ENCODE measurements at regions not wholly inside any gene's neighbourhood (a gene's known extent, or its start where the extent isn't known, plus 50 kb on each side); places are given as distances from the start of the nearest gene placed in this dataset.
"Not testable (repeated sequence)": the region's sequence is repeated elsewhere in the genome, so short reads cannot be mapped to it uniquely, and the experiment has no call there.

DNA sequence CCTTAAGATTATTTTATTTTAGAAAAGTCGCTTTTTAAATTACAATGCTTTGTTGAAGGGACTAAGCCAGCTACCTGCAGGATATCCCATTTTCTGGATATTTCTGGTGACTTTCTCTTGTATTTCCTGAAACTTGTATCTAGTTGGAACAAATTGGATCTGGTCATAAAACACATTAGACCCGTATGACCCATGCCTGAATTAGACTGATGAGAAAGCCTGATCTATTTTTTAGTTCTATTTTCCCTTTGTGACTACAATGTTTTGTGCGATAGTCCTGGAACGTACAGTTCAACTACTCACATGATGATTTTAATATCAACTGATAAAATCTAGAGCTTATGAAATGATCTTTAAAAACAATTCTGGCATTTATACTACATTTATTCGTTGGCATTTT lies 151.8 kb downstream of the RHOU start:
- H3K4me3 ChIP-seq (replicated peaks in 1 of 3): no peak overlapping the region
- TF ChIP-seq, protein P1, sequence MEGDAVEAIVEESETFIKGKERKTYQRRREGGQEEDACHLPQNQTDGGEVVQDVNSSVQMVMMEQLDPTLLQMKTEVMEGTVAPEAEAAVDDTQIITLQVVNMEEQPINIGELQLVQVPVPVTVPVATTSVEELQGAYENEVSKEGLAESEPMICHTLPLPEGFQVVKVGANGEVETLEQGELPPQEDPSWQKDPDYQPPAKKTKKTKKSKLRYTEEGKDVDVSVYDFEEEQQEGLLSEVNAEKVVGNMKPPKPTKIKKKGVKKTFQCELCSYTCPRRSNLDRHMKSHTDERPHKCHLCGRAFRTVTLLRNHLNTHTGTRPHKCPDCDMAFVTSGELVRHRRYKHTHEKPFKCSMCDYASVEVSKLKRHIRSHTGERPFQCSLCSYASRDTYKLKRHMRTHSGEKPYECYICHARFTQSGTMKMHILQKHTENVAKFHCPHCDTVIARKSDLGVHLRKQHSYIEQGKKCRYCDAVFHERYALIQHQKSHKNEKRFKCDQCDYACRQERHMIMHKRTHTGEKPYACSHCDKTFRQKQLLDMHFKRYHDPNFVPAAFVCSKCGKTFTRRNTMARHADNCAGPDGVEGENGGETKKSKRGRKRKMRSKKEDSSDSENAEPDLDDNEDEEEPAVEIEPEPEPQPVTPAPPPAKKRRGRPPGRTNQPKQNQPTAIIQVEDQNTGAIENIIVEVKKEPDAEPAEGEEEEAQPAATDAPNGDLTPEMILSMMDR (IDR thresholded peaks at IDR 0.05): no peak
- no peak for TF ChIP-seq POLR2A (IDR thresholded peaks at IDR 0.05)
- intact Hi-C loops (cut with DNase I): no loop called here
- H3K9me3 ChIP-seq: no peaks in the 10 kb centered on the region
- no peak for DNase-seq
- H3K36me3 ChIP-seq: no peaks in the 10 kb centered on the region
- H3K4me1 ChIP-seq: no peaks in the 10 kb centered on the region
- no peaks in the 10 kb centered on the region for H3K27me3 ChIP-seq
- WGBS, 2 donors: 78 to 80% methylated on average over 5 of the region's 5 CpGs
- no peak overlapping the region for H3K27ac ChIP-seq

DNA sequence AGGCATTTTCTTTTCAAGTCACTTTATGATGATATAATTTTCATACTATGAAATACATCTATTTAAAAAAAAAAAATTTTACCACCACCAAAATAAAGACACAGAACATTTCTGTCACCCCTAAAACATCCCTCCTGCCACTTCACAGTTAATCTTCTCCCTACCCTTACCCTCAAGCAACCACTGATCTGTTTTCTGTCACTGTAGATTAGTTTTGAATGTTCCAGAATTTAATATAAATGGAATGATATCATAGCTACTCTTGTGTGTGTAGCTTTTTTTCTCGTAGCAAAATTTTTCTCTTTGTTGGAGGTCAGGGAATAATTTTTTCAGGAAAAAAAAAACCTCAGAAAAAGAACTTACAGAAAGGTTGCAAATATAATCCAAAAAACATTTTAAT lies 152.7 kb downstream of the RHOU start:
- Histone ChIP-seq H3K4me1 (no peaks in the 10 kb centered on the region), H3K36me3 (no peaks in the 10 kb centered on the region), H3K27ac (no peak overlapping the region), H3K4me3 (replicated peaks in 1 of 3) (no peak overlapping the region), H3K9me3 (no peaks in the 10 kb centered on the region), H3K27me3 (no peaks in the 10 kb centered on the region)
- intact Hi-C loops (cut with DNase I): no loop called here
- 83 to 85% methylated on average over 1 of the region's 1 CpG for WGBS, 2 donors
- DNase-seq: no peak
- no peak for TF ChIP-seq POLR2A (IDR thresholded peaks at IDR 0.05)
- TF ChIP-seq, protein P1 (IDR thresholded peaks at IDR 0.05): no peak

DNA sequence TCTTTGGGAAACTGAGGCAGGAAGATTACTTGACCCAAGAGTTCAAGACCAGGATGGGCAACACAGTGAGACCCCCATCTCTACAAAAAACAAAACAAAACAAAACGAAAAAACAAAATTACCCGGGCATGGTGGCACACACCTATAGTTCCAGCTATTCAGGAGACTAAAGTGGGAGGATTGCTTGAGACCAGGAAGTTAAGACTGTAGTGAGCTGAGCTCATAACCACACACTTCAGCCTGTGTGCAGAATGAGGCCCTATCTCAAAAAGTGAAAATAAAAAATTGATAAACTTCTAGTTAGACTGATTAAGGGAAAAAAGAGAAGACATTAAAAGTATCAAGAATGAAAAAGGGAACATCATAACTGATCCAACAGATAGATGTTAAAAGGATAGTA lies 154.0 kb downstream of the RHOU start:
- intact Hi-C loops (cut with DNase I): no loop called here
- WGBS, 2 donors: 84 to 86% methylated on average over 2 of the region's 2 CpGs
- H3K27me3 ChIP-seq: no peaks in the 10 kb centered on the region
- no peak overlapping the region for H3K4me3 ChIP-seq (replicated peaks in 1 of 3)
- DNase-seq: no peak
- H3K4me1 ChIP-seq: no peaks in the 10 kb centered on the region
- H3K36me3 ChIP-seq: no peaks in the 10 kb centered on the region
- no peak overlapping the region for H3K27ac ChIP-seq
- no peaks in the 10 kb centered on the region for H3K9me3 ChIP-seq
- no peak for TF ChIP-seq POLR2A (IDR thresholded peaks at IDR 0.05)
- TF ChIP-seq, protein P1 (IDR thresholded peaks at IDR 0.05): no peak

DNA sequence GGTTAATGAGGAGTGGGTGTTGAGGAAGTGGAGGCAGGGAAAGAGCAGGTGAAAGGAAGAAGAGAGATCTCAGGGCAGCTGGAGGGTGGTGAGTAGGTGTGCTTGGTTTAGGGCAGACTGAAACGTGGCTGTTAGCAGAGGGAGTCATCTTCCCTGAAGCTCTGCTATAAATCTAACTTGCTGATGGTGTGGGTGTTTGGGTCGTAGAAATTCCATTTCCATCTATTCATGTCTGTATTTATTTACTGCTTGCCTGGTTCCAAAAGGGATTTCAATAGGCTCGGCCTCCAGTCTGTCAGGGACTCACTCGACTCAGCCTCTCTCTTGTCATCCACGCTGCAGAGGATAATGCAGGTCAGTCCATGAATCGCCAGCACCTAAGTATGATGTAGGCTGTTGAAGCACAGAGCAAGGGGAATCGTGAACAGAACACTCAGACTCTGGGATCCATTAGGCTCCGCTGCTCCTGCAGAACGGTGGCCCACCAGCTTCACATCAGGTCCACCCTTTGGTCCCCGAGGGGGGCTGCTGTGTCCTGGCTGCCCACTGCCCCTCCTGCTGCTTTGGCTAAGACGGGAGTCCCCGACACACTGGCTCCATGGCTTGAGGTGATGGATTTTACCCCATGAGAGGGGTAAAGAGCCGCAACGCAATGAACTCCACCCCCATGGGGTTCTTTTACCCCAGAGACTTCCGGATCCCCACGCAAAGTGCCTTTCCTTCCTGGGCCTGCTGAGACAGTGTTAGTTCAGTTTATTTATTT lies 156.2 kb downstream of the RHOU start:
- TF ChIP-seq, protein P1 (IDR thresholded peaks at IDR 0.05): no peak
- no peak for TF ChIP-seq POLR2A (IDR thresholded peaks at IDR 0.05)
- Histone ChIP-seq H3K36me3 (no peaks in the 10 kb centered on the region), H3K4me3 (replicated peaks in 1 of 3) (no peak overlapping the region), H3K27ac (no peak overlapping the region), H3K9me3 (no peaks in the 10 kb centered on the region), H3K4me1 (no peaks in the 10 kb centered on the region), H3K27me3 (no peaks in the 10 kb centered on the region)
- no peak for DNase-seq
- intact Hi-C loops (cut with DNase I): no loop called here
- WGBS, 2 donors: 88 to 93% methylated on average over 13 to 16 of the region's 16 CpGs

DNA sequence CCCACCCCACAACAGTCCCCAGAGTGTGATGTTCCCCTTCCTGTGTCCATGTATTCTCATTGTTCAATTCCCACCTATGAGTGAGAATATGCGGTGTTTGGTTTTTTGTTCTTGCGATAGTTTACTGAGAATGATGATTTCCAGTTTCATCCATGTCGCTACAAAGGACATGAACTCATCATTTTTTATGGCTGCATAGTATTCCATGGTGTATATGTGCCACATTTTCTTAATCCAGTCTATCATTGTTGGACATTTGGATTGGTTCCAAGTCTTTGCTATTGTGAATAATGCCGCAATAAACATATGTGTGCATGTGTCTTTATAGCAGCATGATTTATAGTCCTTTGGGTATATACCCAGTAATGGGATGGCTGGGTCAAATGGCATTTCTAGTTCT lies 156.9 kb downstream of the RHOU start:
- H3K9me3 ChIP-seq; H3K4me1 ChIP-seq; H3K4me3 ChIP-seq (replicated peaks in 1 of 3); DNase-seq; H3K36me3 ChIP-seq; H3K27me3 ChIP-seq; intact Hi-C loops (cut with DNase I); H3K27ac ChIP-seq: not testable (repeated sequence)
- WGBS, 2 donors: 81% methylated on average over 3 of the region's 4 CpGs; no CpG with 5 or more reads in 1 of the 2 donors
